Panc1 (cell line): ENCODE measurements at regions not wholly inside any gene's neighbourhood (a gene's known extent, or its start where the extent isn't known, plus 50 kb on each side); places are given as distances from the start of the nearest gene placed in this dataset.
"Not testable (repeated sequence)": the region's sequence is repeated elsewhere in the genome, so short reads cannot be mapped to it uniquely, and the experiment has no call there.

Experiments used
- ATAC-seq: fragments of 200-7000 bp; cut with Tn5 transposase; 2 replicates; pipeline ENCODE4 v1.9.1; 2020; ENCODE audit warnings: mild to moderate bottlenecking, moderate library complexity
- BruUV-seq: library from RNA; stranded (reverse); fragments of 400-500 nt; replicated peaks from 2 replicates; lab custom pipeline; 2021; lab: Mats Ljungman, UMichigan
- CTCF ChIA-PET: fragments of 300-600 bp; sonication (Branson Sonifier 250); formaldehyde crosslinking; loops from one replicate; lab custom pipeline; 2022; ENCODE audit warnings: antibody characterized with exemption; lab: Charles Lee
- POLR2A ChIA-PET: fragments of 300-600 bp; sonication (Branson Sonifier 250); formaldehyde crosslinking; loops from one replicate; lab custom pipeline; 2022; ENCODE audit warnings: antibody characterized with exemption; lab: Charles Lee
- DNase-seq: peaks from one replicate; pipeline ENCODE4 v3.0.0-alpha.2; 2010; ENCODE audit warnings: low read depth, low spot score
- H3K27ac ChIP-seq: 2 replicates; pipeline ENCODE4 v1.5.1; 2011; ENCODE audit warnings: mild to moderate bottlenecking, low read length, inconsistent platforms
- H3K27me3 ChIP-seq: fragments of 200-500 bp; sonication (Bioruptor generic); 2 replicates; pipeline ENCODE4 v1.6.0; 2014; ENCODE audit warnings: low read length, inconsistent platforms; ENCODE audit not compliant: control insufficient read depth, insufficient read depth
- H3K36me3 ChIP-seq: fragments of 200-500 bp; sonication (Bioruptor generic); 2 replicates; pipeline ENCODE4 v1.5.1; 2014; ENCODE audit warnings: inconsistent platforms, mild to moderate bottlenecking, low read length, moderate library complexity; ENCODE audit not compliant: control insufficient read depth, insufficient read depth
- H3K4me1 ChIP-seq: 2 replicates; pipeline ENCODE4 v1.5.1; 2011; ENCODE audit warnings: inconsistent platforms, mild to moderate bottlenecking, low read length, moderate library complexity; ENCODE audit not compliant: control insufficient read depth, insufficient read depth
- H3K4me3 ChIP-seq, 2 experiments: 2 replicates each; pipeline ENCODE4 v1.5.1; 2011 to 2012; ENCODE audit warnings: low read depth in 2 of 2, low read length in 2 of 2, mild to moderate bottlenecking in 2 of 2, inconsistent platforms in 1 of 2, moderate library complexity in 1 of 2
- H3K9me3 ChIP-seq: fragments of 200-500 bp; sonication (Bioruptor generic); 2 replicates; pipeline ENCODE4 v1.5.1; 2014; ENCODE audit warnings: low read depth, mild to moderate bottlenecking, inconsistent platforms, low read length, moderate library complexity; ENCODE audit not compliant: control insufficient read depth, insufficient read depth
- CTCF ChIP-seq: fragments of 450-650 bp; IDR thresholded peaks from 2 replicates; pipeline ENCODE4 v1.5.1; 2017; ENCODE audit warnings: mild to moderate bottlenecking
- POLR2AphosphoS5 ChIP-seq: IDR thresholded peaks from 2 replicates; pipeline ENCODE4 v1.6.1; 2012; ENCODE audit warnings: mild to moderate bottlenecking, low read depth, low read length, moderate library complexity
- SIN3A ChIP-seq: IDR thresholded peaks from 2 replicates; pipeline ENCODE4 v1.6.1; 2012; ENCODE audit warnings: low read depth, mild to moderate bottlenecking, low read length, moderate library complexity, borderline replicate concordance; ENCODE audit not compliant: insufficient read depth
- TCF7L2 ChIP-seq: IDR thresholded peaks from 2 replicates; pipeline ENCODE4 v1.6.1; 2011; ENCODE audit warnings: mild to moderate bottlenecking, low read depth, low read length, inconsistent platforms
- in situ Hi-C: cut with HindIII; loops from 2 replicates; pipeline ENCODE4 v1.10.0; 2016; ENCODE audit warnings: low sequenced_read_pairs, low pct_unique_long_range_greater_than_20kb
- intact Hi-C: fragments of 100-400 bp; cut with micrococcal nuclease; formaldehyde crosslinking; loops from one replicate; pipeline ENCODE4 v1.10.0; 2022; ENCODE audit not compliant: unreplicated experiment
- TF ChIP-seq, protein P1 (sequence below), 2 experiments: IDR thresholded peaks; 2 replicates each; pipeline ENCODE4 v1.6.1; 2011 to 2012; ENCODE audit warnings: low read depth in 2 of 2, control low read depth in 1 of 2, low read length in 1 of 2, mild to moderate bottlenecking in 1 of 2, moderate library complexity in 1 of 2; ENCODE audit not compliant: insufficient read depth in 1 of 2

- in situ Hi-C loops (no loop called here), intact Hi-C loops (no loop called here)
- DNase-seq (no peak), ATAC-seq (no peak)
- Histone ChIP-seq H3K4me1 (no peaks in the 10 kb centered on the region), H3K9me3 (no peaks in the 10 kb centered on the region), H3K4me3 (no peak overlapping the region), H3K27me3 (no peaks in the 10 kb centered on the region), H3K36me3 (no peaks in the 10 kb centered on the region), H3K27ac (no peak overlapping the region)
- TF ChIP-seq POLR2AphosphoS5 (no peak), SIN3A (no peak)
- TF ChIP-seq, protein P1, sequence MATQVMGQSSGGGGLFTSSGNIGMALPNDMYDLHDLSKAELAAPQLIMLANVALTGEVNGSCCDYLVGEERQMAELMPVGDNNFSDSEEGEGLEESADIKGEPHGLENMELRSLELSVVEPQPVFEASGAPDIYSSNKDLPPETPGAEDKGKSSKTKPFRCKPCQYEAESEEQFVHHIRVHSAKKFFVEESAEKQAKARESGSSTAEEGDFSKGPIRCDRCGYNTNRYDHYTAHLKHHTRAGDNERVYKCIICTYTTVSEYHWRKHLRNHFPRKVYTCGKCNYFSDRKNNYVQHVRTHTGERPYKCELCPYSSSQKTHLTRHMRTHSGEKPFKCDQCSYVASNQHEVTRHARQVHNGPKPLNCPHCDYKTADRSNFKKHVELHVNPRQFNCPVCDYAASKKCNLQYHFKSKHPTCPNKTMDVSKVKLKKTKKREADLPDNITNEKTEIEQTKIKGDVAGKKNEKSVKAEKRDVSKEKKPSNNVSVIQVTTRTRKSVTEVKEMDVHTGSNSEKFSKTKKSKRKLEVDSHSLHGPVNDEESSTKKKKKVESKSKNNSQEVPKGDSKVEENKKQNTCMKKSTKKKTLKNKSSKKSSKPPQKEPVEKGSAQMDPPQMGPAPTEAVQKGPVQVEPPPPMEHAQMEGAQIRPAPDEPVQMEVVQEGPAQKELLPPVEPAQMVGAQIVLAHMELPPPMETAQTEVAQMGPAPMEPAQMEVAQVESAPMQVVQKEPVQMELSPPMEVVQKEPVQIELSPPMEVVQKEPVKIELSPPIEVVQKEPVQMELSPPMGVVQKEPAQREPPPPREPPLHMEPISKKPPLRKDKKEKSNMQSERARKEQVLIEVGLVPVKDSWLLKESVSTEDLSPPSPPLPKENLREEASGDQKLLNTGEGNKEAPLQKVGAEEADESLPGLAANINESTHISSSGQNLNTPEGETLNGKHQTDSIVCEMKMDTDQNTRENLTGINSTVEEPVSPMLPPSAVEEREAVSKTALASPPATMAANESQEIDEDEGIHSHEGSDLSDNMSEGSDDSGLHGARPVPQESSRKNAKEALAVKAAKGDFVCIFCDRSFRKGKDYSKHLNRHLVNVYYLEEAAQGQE (IDR thresholded peaks at IDR 0.05; ENCODE audit: insufficient read depth in 1 of 2, low read depth in 2 of 2, low read length in 1 of 2): no peak
- CTCF ChIA-PET: no interaction called here
- BruUV-seq: no TSS peak
- POLR2A ChIA-PET: no interaction called here
Observed at GRCh38 chr16:13335879-13336278, 434.5 kb downstream of the SHISA9 start.

DNA sequence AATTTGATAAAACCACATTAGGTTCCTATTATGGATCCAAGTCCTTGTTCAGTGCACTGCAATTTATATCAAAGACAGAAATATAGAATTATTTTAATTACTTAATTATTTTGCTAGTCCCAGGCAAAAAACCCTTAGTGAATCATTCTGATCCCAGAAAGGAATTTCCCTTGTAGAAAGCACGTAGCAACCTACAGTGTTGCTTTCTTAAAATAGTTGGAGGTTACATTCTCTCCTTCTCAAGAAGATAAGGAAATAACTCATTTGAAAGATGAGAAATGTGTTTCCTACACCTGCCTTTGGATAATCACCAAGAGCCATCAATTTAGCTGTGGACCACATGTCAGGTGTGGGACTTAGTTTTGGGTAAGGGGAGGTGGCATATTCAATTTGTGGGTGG, 434.9 kb downstream of the SHISA9 start:
- ATAC-seq (no peak), DNase-seq (no peak)
- CTCF ChIA-PET: no interaction called here
- Histone ChIP-seq H3K27me3 (no peaks in the 10 kb centered on the region), H3K9me3 (no peaks in the 10 kb centered on the region), H3K4me1 (no peaks in the 10 kb centered on the region), H3K4me3 (no peak overlapping the region), H3K36me3 (no peaks in the 10 kb centered on the region), H3K27ac (no peak overlapping the region)
- POLR2A ChIA-PET: no interaction called here
- in situ Hi-C loops (no loop called here), intact Hi-C loops (no loop called here)
- TF ChIP-seq TCF7L2 (no peak), SIN3A (no peak), POLR2AphosphoS5 (no peak), CTCF (no peak)
- TF ChIP-seq, protein P1 (IDR thresholded peaks at IDR 0.05; ENCODE audit: insufficient read depth in 1 of 2, low read depth in 2 of 2, low read length in 1 of 2): no peak
- BruUV-seq: no TSS peak

DNA sequence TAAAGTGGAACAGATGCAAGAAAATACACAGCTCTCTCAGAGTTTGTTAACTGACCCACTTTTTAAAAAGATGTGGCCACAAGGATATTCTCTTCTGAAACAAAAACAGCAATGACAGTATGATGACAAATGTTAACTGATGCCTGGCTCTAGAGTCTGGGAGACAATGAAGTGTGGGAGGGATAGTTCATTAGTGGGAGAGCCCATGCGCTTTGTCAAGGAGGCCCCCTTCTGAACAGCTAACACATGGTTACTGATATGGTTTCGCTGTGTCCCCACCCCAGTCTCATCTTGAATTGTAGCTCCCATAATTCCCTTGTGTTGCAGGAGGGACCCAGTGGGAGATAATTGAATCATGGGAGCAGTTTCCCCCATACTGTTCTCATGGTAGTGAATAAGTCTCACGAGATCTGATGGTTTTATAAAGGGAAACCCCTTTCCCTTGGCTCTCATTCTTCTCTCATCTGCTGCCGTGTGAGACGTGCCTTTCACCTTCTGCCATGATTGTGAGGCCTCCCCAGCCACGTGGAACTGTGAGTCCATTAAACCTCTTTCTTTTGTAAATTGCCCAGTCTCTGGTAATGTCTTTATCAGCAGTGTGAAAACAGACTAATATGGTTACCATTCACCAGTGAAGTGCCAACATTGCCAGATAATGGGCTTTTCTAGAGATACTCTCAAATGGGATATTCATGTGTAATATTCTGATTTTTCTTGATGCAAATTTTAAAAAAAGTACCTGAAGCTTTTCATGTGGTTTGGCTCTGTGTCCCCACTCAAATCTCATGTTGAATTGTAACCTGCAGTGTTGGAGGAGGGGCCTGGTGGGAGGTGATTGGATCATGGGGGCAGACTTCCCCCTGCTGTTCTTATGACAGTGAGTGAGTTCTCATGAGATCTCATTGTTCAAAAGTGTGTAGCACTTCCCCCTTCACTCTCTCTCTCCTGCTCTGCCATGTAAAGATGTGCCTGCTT, 435.8 kb downstream of the SHISA9 start:
- DNase-seq, H3K27me3 ChIP-seq, H3K27ac ChIP-seq, POLR2A ChIA-PET, ATAC-seq, in situ Hi-C loops, BruUV-seq, H3K36me3 ChIP-seq, H3K4me3 ChIP-seq, CTCF ChIA-PET, H3K4me1 ChIP-seq, H3K9me3 ChIP-seq, intact Hi-C loops: not testable (repeated sequence)
